Right lobe of liver (tissue), 4 donors: ENCODE measurements at regions not wholly inside any gene's neighbourhood (a gene's known extent, or its start where the extent isn't known, plus 50 kb on each side); places are given as distances from the start of the nearest gene placed in this dataset.

ENCODE experiments used
- CTCF ChIP-seq, 4 donors: fragments of 200-600 bp in 3 of 4; fragments of 450-650 bp in 1 of 4; IDR thresholded peaks; one replicate each; pipeline versions ENCODE4 v1.5.1 to v1.8.0; 2016 to 2022; ENCODE audit warnings: antibody characterized with exemption in 4 of 4, mild to moderate bottlenecking in 2 of 4
- POLR2A ChIP-seq: fragments of 450-650 bp; IDR thresholded peaks from one replicate; pipeline ENCODE4 v1.6.1; 2017; ENCODE audit warnings: antibody characterized with exemption, mild to moderate bottlenecking
- donor health status: DM: no; HTN: no; CAD: no.
- donor health status: DM: no; HTN: no; CAD: no.
- donor health status: DM: no; HTN: yes; CAD: no.

GRCh38 chr13:59178344-59178743, 985.4 kb downstream of the DIAPH3 start:
- no peak for TF ChIP-seq CTCF (IDR thresholded peaks at IDR 0.05)
- TF ChIP-seq POLR2A: no peak
